Caco-2 (cell line): ENCODE measurements at regions not wholly inside any gene's neighbourhood (a gene's known extent, or its start where the extent isn't known, plus 50 kb on each side); places are given as distances from the start of the nearest gene placed in this dataset.

Experiments
- BruUV-seq: library from RNA; stranded (reverse); fragments of 400-500 nt; replicated peaks from 2 replicates; lab custom pipeline; 2021; lab: Mats Ljungman, UMichigan
- CTCF ChIA-PET: fragments of 300-600 bp; sonication (Branson Sonifier 250); formaldehyde crosslinking; loops from one replicate; lab custom pipeline; 2022; ENCODE audit warnings: antibody characterized with exemption; lab: Charles Lee
- POLR2A ChIA-PET: fragments of 300-600 bp; sonication (Branson Sonifier 250); formaldehyde crosslinking; loops from one replicate; lab custom pipeline; 2022; ENCODE audit warnings: antibody characterized with exemption; lab: Charles Lee
- DNase-seq, 2 experiments: peaks; one replicate each; pipeline versions ENCODE4 v3.0.0 to v3.0.0-alpha.2; 2020 to 2022
- H3K27me3 ChIP-seq: replicated peaks from 2 replicates; pipeline ENCODE4 v1.6.0; 2011; ENCODE audit warnings: low read length; ENCODE audit not compliant: control insufficient read depth, insufficient read depth
- H3K36me3 ChIP-seq: 2 replicates; pipeline ENCODE4 v1.5.1; 2011; ENCODE audit warnings: low read length; ENCODE audit not compliant: control insufficient read depth, insufficient read depth
- H3K4me1 ChIP-seq: fragments of 250-450 bp; sonication (Bioruptor Pico); 2 replicates; pipeline ENCODE4 v1.5.1; 2020; ENCODE audit warnings: mild to moderate bottlenecking
- H3K4me3 ChIP-seq: 2 replicates; pipeline ENCODE4 v1.5.1; 2011; ENCODE audit warnings: low read depth, mild to moderate bottlenecking, control low read depth, low read length
- H3K9me3 ChIP-seq: fragments of 250-450 bp; sonication (Bioruptor Pico); 2 replicates; pipeline ENCODE4 v1.5.1; 2020; ENCODE audit warnings: mild to moderate bottlenecking, moderate library complexity
- H3K27ac Mint-ChIP-seq: one replicate; pipeline ENCODE4 v1.8.0; 2022; ENCODE audit warnings: mixed read lengths; ENCODE audit not compliant: unreplicated experiment
- H3K27me3 Mint-ChIP-seq: one replicate; pipeline ENCODE4 v1.8.0; 2022; ENCODE audit warnings: mixed read lengths; ENCODE audit not compliant: insufficient read depth, unreplicated experiment
- H3K36me3 Mint-ChIP-seq: one replicate; pipeline ENCODE4 v1.8.0; 2022; ENCODE audit warnings: mild to moderate bottlenecking, mixed read lengths; ENCODE audit not compliant: insufficient read depth, unreplicated experiment
- H3K4me1 Mint-ChIP-seq: one replicate; pipeline ENCODE4 v1.8.0; 2022; ENCODE audit warnings: low read depth, mixed read lengths; ENCODE audit not compliant: unreplicated experiment
- H3K4me3 Mint-ChIP-seq: one replicate; pipeline ENCODE4 v1.8.0; 2022; ENCODE audit warnings: mild to moderate bottlenecking, moderate library complexity, mixed read lengths; ENCODE audit not compliant: unreplicated experiment
- H3K9me3 Mint-ChIP-seq: one replicate; pipeline ENCODE4 v1.8.0; 2022; ENCODE audit warnings: mixed read lengths; ENCODE audit not compliant: unreplicated experiment
- CTCF ChIP-seq, 2 experiments: fragments of 200-600 bp in 1 of 2; IDR thresholded peaks; 1 replicate in 1 of 2; 2 replicates in 1 of 2; pipeline versions ENCODE4 v1.5.1 to v1.8.0; 2011 to 2022; ENCODE audit warnings: antibody characterized with exemption in 1 of 2, control low read depth in 1 of 2, inconsistent platforms in 1 of 2, low read depth in 1 of 2, low read length in 1 of 2, mild to moderate bottlenecking in 1 of 2, moderate library complexity in 1 of 2; ENCODE audit not compliant: insufficient read depth in 1 of 2, severe bottlenecking in 1 of 2, unreplicated experiment in 1 of 2
- intact Hi-C: fragments of 100-400 bp; cut with micrococcal nuclease; formaldehyde crosslinking; loops from one replicate; pipeline ENCODE4 v1.10.0; 2022; ENCODE audit not compliant: unreplicated experiment

GRCh38 chr3:193761969-193762368 is 169.0 kb downstream of the OPA1 start:
- DNase-seq: no peak
- H3K27me3 ChIP-seq: no peaks in the 10 kb centered on the region
- no peaks in the 10 kb centered on the region for H3K36me3 ChIP-seq
- no TSS peak for BruUV-seq
- no peaks in the 10 kb centered on the region for H3K36me3 Mint-ChIP-seq
- POLR2A ChIA-PET: no interaction called here
- H3K27me3 Mint-ChIP-seq: no peaks in the 10 kb centered on the region
- H3K4me3 ChIP-seq: no peak overlapping the region
- CTCF ChIA-PET: no interaction called here
- H3K9me3 ChIP-seq: peaks cover 9% of the 10 kb centered on the region; the same call in 1 of the 2 replicates
- peaks cover 20% of the 10 kb centered on the region for H3K9me3 Mint-ChIP-seq
- H3K27ac Mint-ChIP-seq: no peak overlapping the region
- no peaks in the 10 kb centered on the region for H3K4me1 ChIP-seq
- intact Hi-C loops: loop anchor here (2.0 kb wide), 1 partner anchor 17 kb away; no protein-coding TSS in a partner anchor
- no peak overlapping the region for H3K4me3 Mint-ChIP-seq
- H3K4me1 Mint-ChIP-seq: no peaks in the 10 kb centered on the region
- TF ChIP-seq CTCF (IDR thresholded peaks at IDR 0.05; ENCODE audit: insufficient read depth in 1 of 2, low read depth in 1 of 2, low read length in 1 of 2, severe bottlenecking in 1 of 2, unreplicated experiment in 1 of 2): no peak

- no peak for DNase-seq
- Mint-ChIP-seq H3K36me3 (no peaks in the 10 kb centered on the region), H3K27ac (no peak overlapping the region), H3K27me3 (no peaks in the 10 kb centered on the region), H3K4me3 (no peak overlapping the region), H3K4me1 (no peaks in the 10 kb centered on the region), H3K9me3 (peaks cover 13% of the 10 kb centered on the region)
- POLR2A ChIA-PET: no interaction called here
- Histone ChIP-seq H3K36me3 (no peaks in the 10 kb centered on the region), H3K4me1 (no peaks in the 10 kb centered on the region), H3K4me3 (no peak overlapping the region), H3K27me3 (no peaks in the 10 kb centered on the region), H3K9me3 (peaks cover 2% of the 10 kb centered on the region; the same call in 1 of the 2 replicates)
- BruUV-seq: no TSS peak
- no peak for TF ChIP-seq CTCF (IDR thresholded peaks at IDR 0.05; ENCODE audit: insufficient read depth in 1 of 2, low read depth in 1 of 2, low read length in 1 of 2, severe bottlenecking in 1 of 2, unreplicated experiment in 1 of 2)
- CTCF ChIA-PET: no interaction called here
- intact Hi-C loops: no loop called here
These were observed 169.6 kb downstream of the OPA1 start for GRCh38 chr3:193762657-193763056.

- no TSS peak for BruUV-seq
- Histone ChIP-seq H3K9me3 (no peaks in the 10 kb centered on the region), H3K36me3 (no peaks in the 10 kb centered on the region), H3K4me3 (no peak overlapping the region), H3K27me3 (no peaks in the 10 kb centered on the region), H3K4me1 (no peaks in the 10 kb centered on the region)
- Mint-ChIP-seq H3K4me3 (no peak overlapping the region), H3K9me3 (no peaks in the 10 kb centered on the region), H3K4me1 (no peaks in the 10 kb centered on the region), H3K27me3 (no peaks in the 10 kb centered on the region), H3K27ac (no peak overlapping the region), H3K36me3 (no peaks in the 10 kb centered on the region)
- TF ChIP-seq CTCF (IDR thresholded peaks at IDR 0.05; ENCODE audit: insufficient read depth in 1 of 2, low read depth in 1 of 2, low read length in 1 of 2, severe bottlenecking in 1 of 2, unreplicated experiment in 1 of 2): no peak
- DNase-seq: no peak
- intact Hi-C loops: no loop called here
- CTCF ChIA-PET: no interaction called here
- POLR2A ChIA-PET: no interaction called here
These were observed 172.0 kb downstream of the OPA1 start for GRCh38 chr3:193764959-193765358.
